Astrocyte (in vitro differentiated cells and primary cell): ENCODE measurements at regions not wholly inside any gene's neighbourhood (a gene's known extent, or its start where the extent isn't known, plus 50 kb on each side); places are given as distances from the start of the nearest gene placed in this dataset.

ENCODE experiments used
- DNase-seq: peaks from one replicate; pipeline ENCODE4 v3.0.0-alpha.2; 2010; ENCODE audit warnings: low read depth
- FAIRE-seq: peaks from 2 replicates; lab custom pipeline; 2011; peaks lifted over from hg19 to GRCh38; lab: Jason Lieb, UNC
- H2AFZ ChIP-seq: 2 replicates; pipeline ENCODE4 v1.6.0; 2012; ENCODE audit warnings: low read depth, low read length, inconsistent platforms
- H3K27ac ChIP-seq: 2 replicates; pipeline ENCODE4 v1.5.1; 2011; ENCODE audit warnings: low read depth, low read length, inconsistent platforms
- H3K27me3 ChIP-seq: 2 replicates; pipeline ENCODE4 v1.6.0; 2011; ENCODE audit warnings: low read length, inconsistent platforms; ENCODE audit not compliant: insufficient read depth
- H3K36me3 ChIP-seq: 2 replicates; pipeline ENCODE4 v1.5.1; 2011; ENCODE audit warnings: low read length, inconsistent platforms; ENCODE audit not compliant: insufficient read depth
- H3K4me1 ChIP-seq: 2 replicates; pipeline ENCODE4 v1.5.1; 2011; ENCODE audit warnings: low read length, inconsistent platforms; ENCODE audit not compliant: insufficient read depth
- H3K4me2 ChIP-seq: 2 replicates; pipeline ENCODE4 v1.6.0; 2012; ENCODE audit warnings: low read length, inconsistent platforms
- H3K4me3 ChIP-seq: 2 replicates; pipeline ENCODE4 v1.5.1; 2011; ENCODE audit warnings: low read depth, mild to moderate bottlenecking, low read length, inconsistent platforms; ENCODE audit not compliant: insufficient read depth
- H3K79me2 ChIP-seq: 2 replicates; pipeline ENCODE4 v1.6.0; 2012; ENCODE audit warnings: mild to moderate bottlenecking, low read length, inconsistent platforms; ENCODE audit not compliant: insufficient read depth
- H3K9ac ChIP-seq: 2 replicates; pipeline ENCODE4 v1.6.0; 2012; ENCODE audit warnings: mild to moderate bottlenecking, low read length, inconsistent platforms
- H3K9me3 ChIP-seq: 2 replicates; pipeline ENCODE4 v1.5.1; 2012; ENCODE audit warnings: low read depth, mild to moderate bottlenecking, low read length, inconsistent platforms; ENCODE audit not compliant: insufficient read depth
- H4K20me1 ChIP-seq: 2 replicates; pipeline ENCODE4 v1.6.0; 2012; ENCODE audit warnings: low read length, inconsistent platforms; ENCODE audit not compliant: insufficient read depth
- H3K27ac Mint-ChIP-seq: one replicate; pipeline ENCODE4 v1.8.0; 2021; ENCODE audit warnings: mild to moderate bottlenecking, mixed read lengths; ENCODE audit not compliant: unreplicated experiment
- H3K27me3 Mint-ChIP-seq: one replicate; pipeline ENCODE4 v1.8.0; 2021; ENCODE audit warnings: low read depth, mixed read lengths; ENCODE audit not compliant: unreplicated experiment
- H3K36me3 Mint-ChIP-seq: one replicate; pipeline ENCODE4 v1.8.0; 2021; ENCODE audit warnings: low read depth, mixed read lengths; ENCODE audit not compliant: unreplicated experiment
- H3K4me1 Mint-ChIP-seq: one replicate; pipeline ENCODE4 v1.8.0; 2021; ENCODE audit warnings: low read depth, mixed read lengths; ENCODE audit not compliant: unreplicated experiment
- H3K4me3 Mint-ChIP-seq: one replicate; pipeline ENCODE4 v1.8.0; 2021; ENCODE audit warnings: mild to moderate bottlenecking, moderate library complexity, mixed read lengths; ENCODE audit not compliant: unreplicated experiment
- H3K9me3 Mint-ChIP-seq: one replicate; pipeline ENCODE4 v1.8.0; 2021; ENCODE audit warnings: mild to moderate bottlenecking, mixed read lengths; ENCODE audit not compliant: unreplicated experiment
- CTCF ChIP-seq: IDR thresholded peaks from 2 replicates; pipeline ENCODE4 v1.5.1; 2011; ENCODE audit warnings: low read depth, mild to moderate bottlenecking, inconsistent platforms, low read length, moderate library complexity; ENCODE audit not compliant: insufficient read depth
- EZH2 ChIP-seq: IDR thresholded peaks from 2 replicates; pipeline ENCODE4 v1.6.1; 2012; ENCODE audit warnings: mild to moderate bottlenecking, low read length, inconsistent platforms; ENCODE audit not compliant: insufficient read depth

GRCh38 chr16:49012961-49013726 lies 268.5 kb downstream of the CBLN1 start:
- no peak overlapping the region for H3K4me3 ChIP-seq
- no peaks in the 10 kb centered on the region for H3K4me1 Mint-ChIP-seq
- no peak overlapping the region for H3K27ac ChIP-seq
- no peaks in the 10 kb centered on the region for H3K36me3 ChIP-seq
- no peaks in the 10 kb centered on the region for H3K79me2 ChIP-seq
- no peak overlapping the region for H2AFZ ChIP-seq
- no peak overlapping the region for H3K27ac Mint-ChIP-seq
- DNase-seq (peak; percentile 55), FAIRE-seq (no peak)
- peaks cover 25% of the 10 kb centered on the region for H3K27me3 Mint-ChIP-seq
- peaks cover 2% of the 10 kb centered on the region for H3K27me3 ChIP-seq
- no peaks in the 10 kb centered on the region for H4K20me1 ChIP-seq
- TF ChIP-seq CTCF = no peak
- no peak for TF ChIP-seq EZH2
- H3K4me2 ChIP-seq = no peak overlapping the region
- H3K9me3 ChIP-seq = no peaks in the 10 kb centered on the region
- H3K9ac ChIP-seq = no peak overlapping the region
- no peaks in the 10 kb centered on the region for H3K36me3 Mint-ChIP-seq
- no peak overlapping the region for H3K4me3 Mint-ChIP-seq
- H3K4me1 ChIP-seq = no peaks in the 10 kb centered on the region
- H3K9me3 Mint-ChIP-seq = peaks cover 8% of the 10 kb centered on the region

- no peaks in the 10 kb centered on the region for H3K9me3 ChIP-seq
- H3K27ac ChIP-seq = no peak overlapping the region
- no peak for DNase-seq
- H3K4me3 Mint-ChIP-seq = no peak overlapping the region
- H3K36me3 ChIP-seq = no peaks in the 10 kb centered on the region
- H3K4me2 ChIP-seq = no peak overlapping the region
- no peak overlapping the region for H2AFZ ChIP-seq
- H3K9ac ChIP-seq = no peak overlapping the region
- no peaks in the 10 kb centered on the region for H3K4me1 Mint-ChIP-seq
- H3K27ac Mint-ChIP-seq = no peak overlapping the region
- H3K9me3 Mint-ChIP-seq = peaks cover 8% of the 10 kb centered on the region
- no peaks in the 10 kb centered on the region for H3K79me2 ChIP-seq
- no peak for FAIRE-seq
- TF ChIP-seq EZH2 (no peak), CTCF (no peak)
- H3K27me3 Mint-ChIP-seq = peaks cover 25% of the 10 kb centered on the region
- H3K36me3 Mint-ChIP-seq = no peaks in the 10 kb centered on the region
- H4K20me1 ChIP-seq = no peaks in the 10 kb centered on the region
- no peak overlapping the region for H3K4me3 ChIP-seq
- H3K27me3 ChIP-seq = peaks cover 2% of the 10 kb centered on the region
- no peaks in the 10 kb centered on the region for H3K4me1 ChIP-seq
These were observed 269.7 kb downstream of the CBLN1 start for GRCh38 chr16:49011901-49012300.

GRCh38 chr16:49010879-49011278 lies 270.8 kb downstream of the CBLN1 start:
- Histone ChIP-seq H3K9ac (no peak overlapping the region), H3K27me3 (no peaks in the 10 kb centered on the region), H3K4me2 (no peak overlapping the region), H3K79me2 (no peaks in the 10 kb centered on the region), H3K4me1 (no peaks in the 10 kb centered on the region), H3K27ac (no peak overlapping the region), H3K4me3 (no peak overlapping the region), H2AFZ (no peak overlapping the region), H3K36me3 (no peaks in the 10 kb centered on the region), H4K20me1 (no peaks in the 10 kb centered on the region), H3K9me3 (no peaks in the 10 kb centered on the region)
- Mint-ChIP-seq H3K27ac (no peak overlapping the region), H3K27me3 (peaks cover 27% of the 10 kb centered on the region), H3K36me3 (no peaks in the 10 kb centered on the region), H3K4me3 (no peak overlapping the region), H3K9me3 (peaks cover 8% of the 10 kb centered on the region), H3K4me1 (peaks cover 2% of the 10 kb centered on the region)
- no peak for FAIRE-seq
- TF ChIP-seq CTCF (no peak), EZH2 (no peak)
- no peak for DNase-seq
